Activated CD8-positive, alpha-beta memory T cell treated with anti-CD3 and anti-CD28 coated beads, Interleukin-2, amount 50 U/mL, for 4 hours (primary cell): ENCODE measurements at regions not wholly inside any gene's neighbourhood (a gene's known extent, or its start where the extent isn't known, plus 50 kb on each side); places are given as distances from the start of the nearest gene placed in this dataset.

Source experiments
- DNase-seq: peaks from one replicate; pipeline ENCODE4 v3.0.0-alpha.2; 2020

DNA sequence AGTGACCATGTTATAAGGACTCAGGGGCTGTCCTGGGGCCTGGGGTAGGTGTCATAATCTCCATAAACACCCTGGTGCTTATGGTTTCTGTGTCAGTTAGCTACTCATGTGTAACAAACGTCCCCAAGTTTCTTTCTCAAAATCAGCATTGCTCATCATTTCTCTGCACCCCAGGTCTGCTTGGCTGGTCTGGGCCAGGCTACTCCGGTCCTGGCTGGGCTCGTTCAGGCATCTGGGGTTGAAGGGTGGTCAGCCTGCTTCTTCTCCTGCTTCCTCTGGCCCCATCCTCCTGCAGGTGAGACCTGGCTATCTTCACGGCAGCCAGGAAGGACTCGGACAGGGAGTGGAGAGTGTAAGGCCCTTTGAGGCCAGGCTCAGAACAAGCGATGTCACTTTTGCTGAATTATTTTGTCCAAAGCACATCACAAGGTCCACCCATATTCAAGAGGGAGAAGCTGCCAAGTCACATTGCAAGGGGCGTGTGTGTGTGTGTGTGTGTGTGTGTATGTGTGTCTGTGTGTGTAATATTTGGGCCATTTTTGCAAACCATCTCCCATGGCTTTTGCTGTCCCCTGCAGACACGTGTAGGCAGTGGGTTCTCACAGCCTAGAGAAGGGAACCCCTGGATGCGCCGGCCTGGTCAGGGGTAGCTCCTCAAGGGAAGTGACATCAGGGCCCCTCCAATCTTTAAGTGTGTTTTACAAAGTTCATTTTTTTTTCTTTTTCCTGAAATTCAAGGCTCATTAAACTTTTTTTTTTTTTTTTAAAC lies 535.8 kb downstream of the TBC1D22A start:
- no peak for DNase-seq

DNA sequence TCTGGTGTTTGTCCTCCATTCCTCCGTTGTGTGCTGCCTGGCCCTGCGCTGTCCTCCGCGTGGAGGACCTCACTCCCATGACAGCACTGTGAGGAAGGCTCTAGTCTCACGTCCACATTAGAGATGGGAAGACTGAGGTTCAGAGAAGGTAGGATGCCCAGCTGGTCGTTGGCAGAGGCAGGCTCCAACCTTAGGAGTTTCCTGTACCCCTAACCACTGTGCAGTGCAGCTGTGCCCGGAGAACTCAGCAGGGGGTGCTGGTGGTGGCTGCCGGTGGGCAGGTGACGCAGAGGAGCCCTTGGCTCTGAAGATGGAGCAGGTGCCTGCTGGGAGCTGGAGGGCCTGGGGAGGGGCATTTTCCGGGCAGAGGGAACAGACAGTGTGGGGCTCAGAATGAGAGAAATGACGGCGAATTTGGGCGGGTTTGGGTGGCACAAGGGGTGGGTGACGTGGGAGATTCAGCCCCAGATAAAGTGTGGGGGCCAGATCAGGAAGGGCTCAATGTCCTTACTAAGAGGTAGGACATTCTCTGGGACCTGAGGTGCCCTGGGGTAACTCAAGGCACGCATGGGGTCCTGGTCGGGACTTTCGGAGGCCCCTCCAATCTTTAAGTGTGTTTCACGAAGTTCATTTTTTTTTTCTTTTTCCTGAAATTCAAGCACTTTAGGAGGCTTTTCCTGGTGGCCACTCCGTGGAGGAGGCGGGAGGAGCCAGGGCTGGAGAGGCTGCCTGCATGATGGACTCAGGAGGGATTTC lies 535.0 kb downstream of the TBC1D22A start:
- no peak for DNase-seq

DNA sequence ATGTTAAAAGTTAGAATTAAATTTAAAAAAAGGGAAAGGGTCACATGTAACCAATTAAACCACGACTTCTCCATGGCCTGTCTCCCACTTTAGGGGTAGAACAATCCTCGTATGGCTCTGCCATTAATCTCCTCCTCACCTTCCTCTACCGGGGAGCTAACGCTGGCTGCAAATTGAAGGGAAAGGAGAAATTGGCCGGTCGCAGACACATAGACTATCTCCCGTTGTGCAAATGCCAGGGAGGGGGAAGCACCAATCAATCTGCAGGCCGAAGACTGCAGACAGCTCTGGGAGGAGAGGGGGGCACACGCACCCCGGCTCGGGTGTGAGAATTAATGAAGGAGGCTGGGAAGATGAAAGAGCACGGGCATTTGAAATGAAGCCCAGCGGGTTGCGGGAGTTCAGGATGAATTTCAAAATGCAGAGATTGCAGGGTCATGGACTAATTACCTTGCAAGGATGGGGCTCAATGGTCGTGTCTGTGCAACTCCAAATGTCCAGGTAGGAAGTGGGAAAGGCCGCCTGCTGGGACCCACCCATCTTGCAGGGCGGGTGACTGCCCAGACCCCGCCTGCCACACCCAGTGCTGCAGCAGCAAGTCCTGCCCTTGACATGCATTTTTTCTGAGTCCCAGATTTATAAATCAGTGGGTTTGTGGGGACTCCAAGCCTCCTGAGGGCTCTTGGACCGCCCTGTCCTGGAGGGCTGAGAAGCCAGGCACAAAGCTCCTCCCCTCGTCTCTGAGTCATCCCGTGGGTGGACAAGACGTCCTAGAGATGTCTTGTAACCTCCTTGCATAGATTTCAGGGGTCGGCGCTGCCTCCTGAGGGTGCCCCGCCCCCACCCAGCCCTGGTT lies 534.2 kb downstream of the TBC1D22A start:
- no peak for DNase-seq

DNA sequence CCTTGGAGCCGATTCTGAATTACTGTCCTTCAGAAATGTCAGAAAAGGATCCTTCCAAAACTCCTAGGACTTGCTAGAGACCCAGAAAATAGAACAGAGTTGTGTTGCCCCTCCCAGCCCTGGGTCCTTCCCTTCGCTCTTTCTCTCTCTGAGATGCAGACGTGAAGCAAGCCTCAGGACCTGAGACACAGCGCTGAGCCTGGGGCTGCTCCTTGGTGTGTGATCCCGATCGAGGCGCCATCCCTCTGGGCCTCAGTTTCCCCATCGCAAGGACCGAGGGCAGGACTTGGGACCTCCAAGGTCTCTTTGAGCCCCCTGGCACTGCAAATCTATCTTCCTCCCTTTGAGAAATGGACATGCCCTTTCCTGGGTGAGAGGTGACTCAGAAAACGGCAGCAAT lies 533.5 kb downstream of the TBC1D22A start:
- DNase-seq, result no peak

DNA sequence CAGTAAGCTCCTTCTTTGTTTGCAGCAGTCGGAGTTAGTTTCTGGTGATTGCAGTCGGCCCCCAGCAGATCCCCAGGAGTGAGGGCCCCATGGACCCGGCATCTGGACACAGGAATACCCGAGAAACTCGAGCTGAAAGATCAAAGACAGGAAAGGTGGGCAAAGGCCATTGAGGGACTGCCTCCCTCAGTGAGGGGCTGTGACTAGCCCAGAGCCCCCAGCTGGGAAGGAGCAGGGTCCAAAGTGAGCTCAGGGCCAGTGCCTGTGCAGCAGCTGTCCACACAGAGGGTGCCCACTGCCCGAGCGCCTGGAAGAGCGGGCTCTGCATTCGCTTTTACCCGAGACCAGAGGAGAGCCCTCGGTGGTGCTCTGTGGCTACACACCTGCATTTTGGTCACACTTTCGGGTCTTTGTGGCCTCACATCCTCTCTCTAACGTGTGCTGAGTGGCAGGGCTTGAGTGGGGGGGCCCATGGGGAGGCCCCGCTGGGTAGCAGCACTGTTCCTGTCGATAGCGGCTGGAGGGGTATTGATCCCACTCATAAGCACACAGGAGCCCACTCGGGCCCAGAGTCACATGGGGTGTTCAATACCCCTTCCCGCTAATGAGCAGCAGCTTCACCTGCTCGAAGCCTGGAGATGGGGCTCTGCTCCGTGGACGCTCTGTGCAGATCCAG lies 532.9 kb downstream of the TBC1D22A start:
- DNase-seq, result no peak

DNA sequence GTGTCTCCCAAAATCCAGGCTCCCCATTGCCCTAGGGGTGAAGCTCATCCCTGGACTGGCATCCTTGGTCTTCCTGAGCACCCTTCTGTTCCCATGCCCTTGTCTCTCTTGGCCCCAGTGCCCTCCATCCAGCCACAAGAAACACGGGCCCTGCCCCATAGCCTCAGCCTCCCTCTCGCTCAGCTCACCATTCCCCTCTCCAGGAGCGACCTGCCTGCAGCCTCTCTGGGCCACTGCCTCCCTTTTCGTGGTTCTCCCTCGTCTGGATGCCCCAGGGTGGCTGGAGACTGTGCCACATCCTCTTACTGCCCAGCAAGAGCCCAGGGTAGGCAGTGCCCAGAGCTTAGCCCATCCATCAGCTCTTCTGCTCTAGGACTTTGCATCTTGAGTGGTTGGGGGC lies 532.1 kb downstream of the TBC1D22A start:
- no peak for DNase-seq

DNA sequence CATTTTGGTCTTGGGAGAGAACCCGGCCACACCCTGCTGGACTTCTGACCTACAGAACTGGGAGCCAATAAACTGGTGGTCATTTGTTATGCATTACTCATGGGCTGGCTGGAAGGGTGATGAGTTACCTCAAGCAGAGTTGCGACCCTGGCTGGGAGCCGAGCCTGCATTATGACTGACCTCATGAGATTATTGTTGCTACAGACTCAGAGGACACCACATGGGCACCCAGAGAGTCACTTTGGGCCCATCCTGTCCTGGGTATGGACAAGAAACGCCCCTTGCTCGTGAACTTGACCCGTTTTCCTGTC lies 531.7 kb downstream of the TBC1D22A start:
- no peak for DNase-seq

DNA sequence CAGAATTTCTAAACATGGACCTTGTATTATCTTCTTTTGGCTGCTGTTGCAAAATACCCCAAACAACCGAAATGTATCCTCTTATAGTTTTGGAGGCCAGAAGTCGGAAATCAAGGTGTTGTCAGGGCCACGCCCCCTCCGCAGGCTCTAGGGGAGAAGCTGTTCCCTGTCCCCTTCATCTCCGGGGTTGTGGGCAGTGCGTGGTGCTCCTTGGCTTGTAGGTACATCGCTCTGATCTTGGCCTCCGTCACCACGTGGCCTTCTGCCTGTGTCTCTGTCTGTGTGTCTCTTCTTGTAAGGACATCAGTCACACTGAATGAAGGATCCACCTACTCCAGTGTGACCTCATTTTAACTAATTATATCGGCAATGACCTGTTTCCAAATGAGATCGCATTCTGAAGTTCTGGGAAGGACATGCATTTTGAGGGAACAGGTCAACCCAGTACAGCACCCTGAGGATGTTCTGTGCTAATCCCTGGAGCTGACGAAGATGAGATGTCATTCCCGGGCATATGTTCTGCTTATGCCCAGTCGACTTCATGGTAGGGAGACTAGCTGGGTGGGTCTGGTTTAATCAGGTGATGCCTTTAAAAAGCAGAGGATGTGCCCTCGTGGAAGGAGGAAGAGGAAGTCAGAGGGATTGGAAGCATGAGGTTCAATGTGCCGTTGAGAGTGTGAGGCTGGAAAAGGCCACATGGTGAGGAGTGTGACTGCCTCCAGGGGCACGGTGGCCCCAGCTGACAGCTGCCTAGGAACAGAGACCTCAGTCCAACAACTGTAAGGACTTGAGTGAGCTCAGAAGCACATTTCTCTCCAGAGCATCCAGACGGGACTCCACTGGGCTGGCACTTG lies 531.1 kb downstream of the TBC1D22A start:
- DNase-seq, result no peak

DNA sequence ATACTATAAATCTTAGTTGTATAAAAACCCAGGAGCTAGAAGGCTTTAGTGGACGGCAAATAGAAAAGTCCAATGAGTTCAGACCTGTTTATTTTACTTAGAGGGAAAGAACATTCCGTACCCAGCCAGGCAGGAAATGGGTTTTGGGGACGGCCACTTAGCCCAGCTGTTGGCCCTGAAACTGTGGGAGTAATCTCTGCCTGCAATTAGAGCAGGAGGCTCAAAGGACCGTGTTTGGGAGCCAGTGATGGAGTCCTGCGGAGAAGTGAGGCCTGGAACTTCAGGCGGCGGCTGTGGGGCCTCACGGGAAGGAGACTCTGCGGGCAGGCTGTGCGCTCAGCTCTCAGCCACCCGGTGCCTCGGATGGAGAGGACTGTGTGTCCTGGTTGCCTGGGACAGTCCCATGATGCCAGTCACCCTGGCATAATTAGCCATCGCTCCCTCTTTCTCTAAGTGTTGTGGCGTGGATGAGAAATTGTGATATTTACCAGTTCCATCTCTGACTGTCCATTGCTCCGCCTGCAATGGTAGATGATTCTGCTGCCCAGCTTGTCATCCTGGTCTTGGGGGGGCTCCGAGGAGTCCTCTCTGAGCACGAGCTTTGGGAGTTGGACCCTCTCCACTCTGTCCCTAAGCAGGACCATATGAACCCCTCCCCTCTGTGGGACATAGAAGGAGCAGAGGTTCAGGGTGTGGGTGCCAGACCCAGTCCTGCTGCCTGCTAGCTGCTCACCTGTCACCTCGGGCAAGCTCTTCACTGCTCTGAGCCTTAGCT lies 530.3 kb downstream of the TBC1D22A start:
- DNase-seq, result no peak

DNA sequence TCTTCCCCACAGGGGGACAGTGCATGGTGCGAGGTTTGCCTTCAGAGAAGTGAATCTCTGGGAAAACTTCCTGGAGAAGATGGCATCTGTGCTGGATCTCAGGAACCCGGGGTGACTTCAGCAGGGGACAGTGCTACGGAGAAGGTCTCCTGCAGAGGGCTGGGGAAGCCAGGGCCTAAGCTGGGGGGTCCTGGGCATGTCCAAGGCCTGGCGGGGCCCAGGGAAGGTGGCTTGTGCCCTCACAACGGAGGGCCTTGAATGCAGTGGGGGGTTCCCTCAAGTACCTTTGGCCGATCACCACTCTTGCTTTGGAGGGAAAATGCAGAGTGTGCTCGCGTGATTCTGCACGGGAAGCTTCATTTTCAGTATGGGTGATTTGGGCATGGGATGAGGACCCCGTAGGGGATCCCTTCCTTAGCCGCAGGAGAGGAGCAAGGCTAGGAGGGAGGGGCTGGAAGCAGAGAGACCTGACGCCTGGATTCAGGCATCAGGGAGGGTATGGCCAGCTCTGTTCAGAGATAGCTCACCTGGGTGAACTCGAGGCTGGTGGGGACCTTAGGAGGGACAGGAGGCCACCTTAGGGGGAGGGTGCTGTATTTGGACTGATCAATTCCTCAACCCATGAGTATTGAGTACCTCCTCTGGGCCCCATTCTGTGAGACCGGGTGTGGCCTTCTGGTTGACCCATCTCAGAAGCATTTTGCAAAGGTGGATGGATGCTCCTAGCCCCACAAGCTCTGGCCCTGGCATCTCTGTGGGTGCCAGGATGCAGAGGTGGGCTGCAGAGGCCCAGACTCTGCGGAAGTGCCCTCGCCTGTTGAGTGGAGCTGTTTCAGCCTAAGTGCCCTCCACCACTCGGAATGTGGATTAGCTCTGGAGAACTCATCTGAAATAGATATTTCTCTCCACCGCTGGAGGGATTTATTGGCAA lies 529.4 kb downstream of the TBC1D22A start:
- no peak for DNase-seq

DNA sequence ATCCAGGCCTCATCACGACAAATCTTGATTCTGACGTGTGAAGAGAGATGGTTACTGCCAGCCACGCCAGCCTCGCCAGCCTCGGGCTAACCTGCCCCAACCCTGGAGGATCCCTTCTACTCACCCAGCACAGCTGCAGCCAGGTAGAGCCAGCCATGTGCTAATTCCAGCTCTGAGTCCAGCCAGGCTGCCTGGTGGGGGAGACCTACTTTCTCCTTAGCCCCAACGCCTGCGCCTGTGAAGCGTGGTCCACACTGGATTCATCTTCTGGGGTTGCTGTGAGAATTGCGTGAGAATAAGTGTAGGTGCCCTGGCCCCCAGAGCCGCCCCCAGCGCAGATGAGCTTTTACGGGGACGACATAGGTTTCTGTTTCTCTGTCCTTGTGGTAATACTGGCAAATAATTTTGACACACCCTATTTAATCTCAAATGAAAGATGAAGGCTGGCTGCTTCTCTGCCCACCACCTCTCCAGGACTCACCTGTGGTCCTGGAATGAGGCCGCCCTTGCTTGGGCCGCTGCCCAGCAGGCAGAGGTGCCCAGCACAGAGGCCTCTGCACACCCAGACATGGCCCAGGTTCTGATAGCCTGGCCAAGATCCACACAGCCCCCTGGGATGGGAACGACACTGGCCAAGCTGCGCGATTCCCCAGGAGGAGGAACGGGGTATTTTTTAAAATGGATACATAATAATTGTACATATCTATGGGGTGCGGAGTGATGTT lies 528.4 kb downstream of the TBC1D22A start:
- no peak for DNase-seq

DNA sequence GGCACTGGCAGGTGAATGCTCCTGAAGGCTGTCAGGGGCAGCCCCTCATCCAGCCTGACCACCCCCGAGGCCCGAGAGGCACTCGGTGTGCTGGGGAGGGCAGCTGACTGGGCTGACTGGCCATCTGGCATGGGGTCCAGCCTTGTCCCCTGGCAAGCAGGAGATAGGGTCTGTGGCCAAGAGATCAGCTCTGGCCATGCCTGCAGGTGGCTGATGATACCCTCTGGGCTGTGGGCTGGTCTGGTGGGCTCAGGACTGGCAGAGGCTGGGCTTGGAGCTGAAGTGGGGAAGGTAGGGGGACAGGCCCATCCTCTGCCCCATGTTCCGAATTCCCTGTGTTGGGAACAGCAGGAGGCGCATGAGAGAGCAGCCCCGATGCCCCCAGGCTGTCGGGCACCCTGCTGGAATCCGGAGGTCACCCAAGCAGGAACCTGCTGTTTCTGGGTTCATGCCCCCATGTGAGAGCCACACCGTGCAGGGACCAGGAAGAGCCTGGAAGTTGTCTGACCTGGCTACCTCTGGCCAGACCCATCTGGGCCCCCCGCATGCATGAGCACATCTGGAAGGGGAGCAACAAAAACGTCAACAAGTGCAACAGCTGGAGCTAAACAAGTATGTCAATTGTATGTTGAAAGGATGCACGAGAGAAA lies 527.0 kb downstream of the TBC1D22A start:
- DNase-seq, result no peak

DNA sequence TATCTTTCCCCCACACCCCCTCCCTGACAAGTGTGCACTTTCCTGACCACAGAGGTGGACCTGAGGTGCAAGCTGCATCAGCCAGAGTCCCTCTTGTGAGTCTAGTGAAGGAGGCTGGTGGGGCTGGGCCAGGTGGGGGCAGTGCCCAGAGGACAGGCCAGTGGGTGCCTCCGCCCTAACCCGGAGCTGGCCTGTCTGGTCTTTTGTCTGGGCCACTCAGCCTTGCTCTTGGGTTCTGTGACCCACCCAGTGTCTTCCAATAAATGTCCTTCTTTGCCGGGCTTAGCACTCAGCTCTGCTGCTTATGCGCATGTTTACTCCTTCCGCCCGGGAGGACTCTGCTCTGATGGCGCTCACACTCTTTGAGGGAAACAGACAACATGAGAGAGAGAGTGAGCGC lies 526.2 kb downstream of the TBC1D22A start:
- DNase-seq, result no peak

DNA sequence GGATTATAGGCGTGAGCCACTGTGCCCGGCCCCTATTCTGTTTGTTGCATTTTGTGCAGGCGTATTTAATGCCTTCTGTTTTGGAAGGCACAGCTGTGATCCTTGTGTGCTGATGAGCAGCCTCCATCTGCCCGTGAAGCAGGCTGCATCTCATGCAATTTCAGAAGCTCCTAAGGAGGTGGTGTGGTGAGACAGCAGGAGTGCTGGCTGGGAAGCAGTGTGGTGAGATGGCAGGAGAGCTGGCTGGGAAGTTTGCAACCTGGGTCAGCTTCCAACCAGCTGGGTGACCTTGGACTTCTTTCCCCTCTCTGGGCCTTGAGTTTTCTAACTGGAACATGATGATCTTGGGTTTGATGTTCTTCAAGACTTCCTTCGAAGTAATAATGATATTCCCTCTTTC lies 525.1 kb downstream of the TBC1D22A start:
- DNase-seq, result no peak

DNA sequence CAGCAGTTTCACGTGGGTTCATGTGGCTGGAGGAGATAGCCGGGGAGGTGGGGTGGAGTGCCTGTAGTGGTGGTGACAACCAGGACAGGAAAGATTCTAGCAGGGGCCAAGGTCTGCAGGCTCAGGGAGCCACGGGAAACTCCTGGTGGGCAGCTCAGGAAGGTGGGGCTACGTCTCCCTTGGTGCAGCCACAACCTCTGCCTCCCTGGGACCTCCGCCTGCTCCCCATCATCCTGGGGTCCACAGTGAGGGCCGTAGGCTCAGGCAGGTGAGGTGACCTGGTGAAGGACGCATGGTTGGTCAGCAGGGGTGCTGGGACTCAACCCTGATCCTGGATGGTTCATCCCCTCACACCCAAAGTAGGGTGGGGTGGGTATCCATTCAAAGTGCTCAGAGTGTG lies 524.1 kb downstream of the TBC1D22A start:
- DNase-seq, result no peak

DNA sequence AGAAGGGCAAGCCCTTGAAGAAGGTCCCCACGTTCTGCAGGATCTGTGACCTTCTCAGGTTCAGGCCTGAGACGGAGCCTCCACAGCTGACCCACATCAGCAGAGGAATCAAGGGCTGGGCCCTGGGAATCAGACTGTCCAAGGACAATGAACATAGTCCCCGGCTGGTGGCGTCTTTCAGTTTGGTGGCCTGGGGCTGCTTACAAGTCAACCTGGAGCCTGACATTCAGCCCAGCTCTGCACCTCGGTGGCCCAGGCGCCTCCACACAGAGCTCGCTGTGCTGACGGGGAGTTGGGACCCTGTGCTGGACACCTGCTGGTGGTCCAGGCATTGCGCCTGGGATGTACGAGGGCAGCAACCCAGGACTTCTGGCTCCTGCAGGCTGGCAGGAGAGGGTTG lies 523.5 kb downstream of the TBC1D22A start:
- DNase-seq, result no peak

DNA sequence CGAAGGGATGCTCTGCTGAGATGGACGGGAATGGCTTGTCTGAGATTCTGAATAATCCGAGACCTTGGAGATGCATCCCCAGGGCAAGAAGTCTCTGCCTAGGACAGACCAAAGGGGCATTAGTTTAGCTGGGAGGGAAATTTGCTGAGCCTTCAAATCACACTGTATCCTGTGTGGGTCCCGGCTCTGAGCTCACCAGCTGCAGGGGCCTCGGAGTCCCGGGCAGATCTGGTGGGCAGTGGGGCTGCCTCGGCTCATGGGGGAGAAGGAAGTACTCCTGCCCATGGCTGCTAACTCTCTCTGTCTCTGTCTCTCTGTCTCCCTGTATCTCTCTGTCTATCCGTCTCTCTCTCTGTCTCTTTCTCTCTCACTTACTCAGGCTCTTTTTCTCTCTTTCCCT lies 522.4 kb downstream of the TBC1D22A start:
- no peak for DNase-seq

DNA sequence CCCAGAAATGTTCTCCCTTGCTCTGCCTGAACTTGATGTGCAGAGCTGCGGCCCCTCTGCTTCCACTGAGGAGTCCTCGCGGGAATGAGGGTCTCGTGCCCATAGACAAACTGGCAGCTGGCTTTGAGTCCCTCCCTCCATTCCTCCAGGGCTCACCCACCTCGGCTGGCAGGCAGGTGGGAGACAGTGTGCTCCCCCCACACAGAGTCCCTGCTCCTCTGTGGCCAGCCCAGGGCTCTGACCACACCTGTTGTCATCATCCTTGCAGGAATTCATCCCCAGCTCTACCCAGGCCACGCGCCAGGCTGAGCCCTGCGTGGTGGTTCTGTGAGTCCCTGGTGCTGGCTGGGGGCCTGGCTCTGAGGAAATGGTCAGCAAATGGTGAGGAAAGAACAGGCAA lies 521.9 kb downstream of the TBC1D22A start:
- no peak for DNase-seq
